Spinal cord (tissue), 9 donors: ENCODE measurements at regions not wholly inside any gene's neighbourhood (a gene's known extent, or its start where the extent isn't known, plus 50 kb on each side); places are given as distances from the start of the nearest gene placed in this dataset.

Source experiments
- DNase-seq, 6 donors: peaks; one replicate each; pipeline versions ENCODE4 v3.0.0 to v3.0.0-alpha.2; 2013 to 2015; ENCODE audit warnings: low spot score in 6 of 6, low read depth in 4 of 6
- H3K27ac ChIP-seq: one replicate; pipeline ENCODE4 v1.5.1; 2013; ENCODE audit warnings: low read depth, low read length, control low read depth
- H3K27me3 ChIP-seq: one replicate; pipeline ENCODE4 v1.6.1; 2013; ENCODE audit warnings: low read length; ENCODE audit not compliant: control insufficient read depth, insufficient read depth
- H3K36me3 ChIP-seq: one replicate; pipeline ENCODE4 v1.6.1; 2013; ENCODE audit warnings: low read length; ENCODE audit not compliant: control insufficient read depth, insufficient read depth
- H3K4me1 ChIP-seq: one replicate; pipeline ENCODE4 v1.6.1; 2013; ENCODE audit warnings: low read length; ENCODE audit not compliant: control insufficient read depth, insufficient read depth
- H3K4me3 ChIP-seq: one replicate; pipeline ENCODE4 v1.5.1; 2013; ENCODE audit warnings: low read depth, low read length, control low read depth
- H3K9me3 ChIP-seq: one replicate; pipeline ENCODE4 v1.6.1; 2013; ENCODE audit warnings: low read length; ENCODE audit not compliant: control insufficient read depth, insufficient read depth
- WGBS: methylation state at CpG from one replicate; pipeline ENCODE4 v1.1.5; 2013; ENCODE audit warnings: missing lambda C conversion rate; ENCODE audit not compliant: insufficient coverage; 5-methylcytosine and 5-hydroxymethylcytosine counted together
- donor health status: healthy.

GRCh38 chr2:78845664-78846185, 179.8 kb upstream of the REG3G start:
- H3K4me1 ChIP-seq: no peaks in the 10 kb centered on the region
- H3K36me3 ChIP-seq: no peaks in the 10 kb centered on the region
- no CpG with 5 or more reads among the region's 4 CpGs for whole genome bisulfite sequencing
- no peak overlapping the region for H3K4me3 ChIP-seq
- DNase-seq: no peak
- H3K27ac ChIP-seq: no peak overlapping the region
- no peaks in the 10 kb centered on the region for H3K27me3 ChIP-seq
- H3K9me3 ChIP-seq: no peaks in the 10 kb centered on the region

- DNase-seq: no peak
- no peak overlapping the region for H3K27ac ChIP-seq
- H3K9me3 ChIP-seq: no peaks in the 10 kb centered on the region
- H3K4me1 ChIP-seq: no peaks in the 10 kb centered on the region
- no peaks in the 10 kb centered on the region for H3K36me3 ChIP-seq
- no peak overlapping the region for H3K4me3 ChIP-seq
- no peaks in the 10 kb centered on the region for H3K27me3 ChIP-seq
- WGBS: no CpG with 5 or more reads among the region's 6 CpGs
Observed at GRCh38 chr2:78861546-78861945, 164.0 kb upstream of the REG3G start.

GRCh38 chr2:78864205-78864604, 161.3 kb upstream of the REG3G start:
- Histone ChIP-seq H3K36me3 (no peaks in the 10 kb centered on the region), H3K27me3 (no peaks in the 10 kb centered on the region), H3K27ac (no peak overlapping the region), H3K9me3 (no peaks in the 10 kb centered on the region), H3K4me1 (no peaks in the 10 kb centered on the region), H3K4me3 (no peak overlapping the region)
- WGBS: 75% methylated on average over 2 of the region's 3 CpGs
- DNase-seq: no peak

GRCh38 chr2:78865667-78866066, 159.8 kb upstream of the REG3G start:
- Histone ChIP-seq H3K27me3 (no peaks in the 10 kb centered on the region), H3K36me3 (no peaks in the 10 kb centered on the region), H3K4me1 (no peaks in the 10 kb centered on the region), H3K27ac (no peak overlapping the region), H3K9me3 (no peaks in the 10 kb centered on the region), H3K4me3 (no peak overlapping the region)
- peak in 1 of 6 donors; percentile 73 for DNase-seq
- 71% methylated on average over 4 of the region's 10 CpGs for WGBS

DNA sequence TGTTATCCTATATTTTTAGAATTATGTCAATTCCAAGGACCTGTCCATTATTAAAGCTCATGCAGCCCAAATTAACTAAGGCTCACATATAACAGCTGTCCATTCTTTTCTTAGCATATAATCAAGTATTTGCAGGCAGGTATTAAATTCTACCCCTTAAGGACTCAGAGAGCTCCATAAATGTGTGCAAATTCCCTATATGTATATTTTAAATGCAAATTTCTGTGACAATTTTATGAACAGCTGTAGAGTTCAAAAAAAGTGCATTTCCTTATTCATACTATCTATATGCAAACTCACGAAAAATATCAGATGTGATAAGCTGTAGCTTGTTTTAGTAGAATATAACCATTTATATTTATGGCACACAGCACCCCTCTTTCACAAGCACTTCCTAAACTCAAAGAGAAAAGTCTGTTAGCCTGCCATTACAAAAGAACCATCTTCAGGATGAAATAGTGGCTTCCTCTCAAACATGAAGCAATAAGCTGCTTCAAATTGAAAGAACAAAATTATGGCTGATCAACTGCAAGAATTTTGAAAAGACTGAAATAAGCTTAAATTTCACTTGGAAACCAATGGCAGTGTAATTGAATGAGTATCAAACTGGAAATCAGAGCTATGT, 155.0 kb upstream of the REG3G start:
- no peak for DNase-seq
- Histone ChIP-seq H3K9me3 (no peaks in the 10 kb centered on the region), H3K4me1 (no peaks in the 10 kb centered on the region), H3K4me3 (no peak overlapping the region), H3K27ac (no peak overlapping the region), H3K27me3 (no peaks in the 10 kb centered on the region), H3K36me3 (no peaks in the 10 kb centered on the region)
- WGBS: no CpG with 5 or more reads among the region's 1 CpG

GRCh38 chr2:78873526-78873925, 152.0 kb upstream of the REG3G start:
- Histone ChIP-seq H3K27ac (no peak overlapping the region), H3K27me3 (no peaks in the 10 kb centered on the region), H3K36me3 (no peaks in the 10 kb centered on the region), H3K4me1 (no peaks in the 10 kb centered on the region), H3K9me3 (no peaks in the 10 kb centered on the region), H3K4me3 (no peak overlapping the region)
- peak in 1 of 6 donors; percentile 62 for DNase-seq
- no CpG with 5 or more reads among the region's 1 CpG for WGBS

DNA sequence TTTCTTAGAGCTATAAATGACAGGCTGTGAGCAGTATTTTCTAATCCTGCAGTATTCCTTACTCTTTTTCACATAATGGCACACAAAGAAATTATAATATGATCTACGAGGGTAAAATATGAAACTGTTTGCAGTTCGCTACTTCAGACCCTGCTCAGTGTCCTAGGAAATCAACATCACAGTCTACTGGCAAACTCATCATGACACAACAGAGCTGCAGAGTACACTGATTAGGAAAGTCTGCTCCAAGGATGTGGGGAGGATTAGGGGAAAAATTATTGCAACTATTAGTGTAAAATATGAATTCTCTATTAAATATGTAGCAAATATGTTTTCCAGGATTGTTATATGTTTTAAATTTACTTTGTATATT, 149.2 kb upstream of the REG3G start:
- Histone ChIP-seq H3K4me1 (no peaks in the 10 kb centered on the region), H3K9me3 (no peaks in the 10 kb centered on the region), H3K4me3 (no peak overlapping the region), H3K36me3 (no peaks in the 10 kb centered on the region), H3K27me3 (no peaks in the 10 kb centered on the region), H3K27ac (no peak overlapping the region)
- DNase-seq: no peak
- no CpG with 5 or more reads among the region's 2 CpGs for WGBS

GRCh38 chr2:78887446-78887845, 138.1 kb upstream of the REG3G start:
- no peak overlapping the region for H3K27ac ChIP-seq
- DNase-seq: peak in 1 of 6 donors; percentile 68
- no peaks in the 10 kb centered on the region for H3K27me3 ChIP-seq
- no peaks in the 10 kb centered on the region for H3K36me3 ChIP-seq
- H3K4me1 ChIP-seq: no peaks in the 10 kb centered on the region
- no peaks in the 10 kb centered on the region for H3K9me3 ChIP-seq
- no CpG with 5 or more reads among the region's 1 CpG for WGBS
- H3K4me3 ChIP-seq: no peak overlapping the region

- Histone ChIP-seq H3K27me3 (no peaks in the 10 kb centered on the region), H3K36me3 (no peaks in the 10 kb centered on the region), H3K4me1 (no peaks in the 10 kb centered on the region), H3K9me3 (no peaks in the 10 kb centered on the region), H3K4me3 (no peak overlapping the region), H3K27ac (no peak overlapping the region)
- WGBS: 54% methylated on average over 1 of the region's 2 CpGs
- DNase-seq: peak in 1 of 6 donors; percentile 50
Observed at GRCh38 chr2:78890935-78891334, 134.6 kb upstream of the REG3G start.

GRCh38 chr2:78892295-78892694, 133.2 kb upstream of the REG3G start:
- no peaks in the 10 kb centered on the region for H3K36me3 ChIP-seq
- DNase-seq: no peak
- H3K4me1 ChIP-seq: no peaks in the 10 kb centered on the region
- no peak overlapping the region for H3K4me3 ChIP-seq
- no peaks in the 10 kb centered on the region for H3K9me3 ChIP-seq
- H3K27ac ChIP-seq: no peak overlapping the region
- no CpG with 5 or more reads among the region's 3 CpGs for WGBS
- no peaks in the 10 kb centered on the region for H3K27me3 ChIP-seq
